ENCODE measurements at regions not wholly inside any gene's neighbourhood (a gene's known extent, or its start where the extent isn't known, plus 50 kb on each side); places are given as distances from the start of the nearest gene placed in this dataset.

DNA sequence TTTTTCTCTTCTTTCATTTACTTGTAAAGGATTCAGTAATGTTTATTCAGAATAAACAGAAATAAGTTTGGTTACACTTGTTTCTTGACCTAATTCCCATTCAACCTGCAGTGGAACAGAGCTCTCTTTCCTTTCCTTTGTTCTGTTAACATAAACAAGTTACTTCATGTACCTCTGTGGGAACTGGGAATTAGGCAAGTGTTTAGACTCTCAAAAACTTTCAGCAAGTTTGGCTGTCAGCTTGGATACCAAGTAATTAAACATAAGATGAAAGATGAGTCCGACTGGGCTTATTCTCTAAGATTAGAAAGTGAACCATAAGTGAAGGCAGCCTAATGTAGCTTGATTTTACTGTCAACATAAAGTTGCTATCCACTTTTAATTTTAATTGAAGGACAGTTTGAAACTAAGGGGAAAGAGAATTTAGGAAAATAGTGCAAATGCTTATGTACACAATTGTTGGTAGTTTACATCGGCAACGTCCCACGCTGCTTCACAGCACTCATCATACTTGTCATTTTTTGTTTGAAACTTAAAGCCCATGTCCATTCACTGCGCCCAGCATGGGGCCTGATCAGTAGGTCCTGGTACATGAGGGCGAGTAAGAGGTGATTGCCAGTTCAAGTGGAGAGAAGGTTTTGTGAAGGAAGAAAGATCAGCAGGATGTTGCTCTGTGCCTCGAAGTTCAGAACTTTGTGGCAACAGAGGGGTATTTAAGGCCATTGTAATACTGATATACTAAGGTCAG, 113.0 kb downstream of the PLEKHG1 start:
- Histone ChIP-seq H3K9ac (ENCODE audit: low read length in 2 of 2) (no peak overlapping the region), H3K4me1 (ENCODE audit: control insufficient read depth, insufficient read depth, low read length) (peaks cover 5% of the 10 kb centered on the region), H3K27me3 (ENCODE audit: control insufficient read depth in 1 of 2, insufficient read depth in 2 of 2, low read length in 2 of 2) (no peaks in the 10 kb centered on the region), H3K27ac (ENCODE audit: low read length) (no peak overlapping the region), H3K9me3 (ENCODE audit: control insufficient read depth in 2 of 2, low read length in 2 of 2) (no peaks in the 10 kb centered on the region), H3K4me3 (ENCODE audit: low read length in 2 of 2) (no peak overlapping the region), H3K36me3 (ENCODE audit: control insufficient read depth in 2 of 2, insufficient read depth in 2 of 2, low read length in 2 of 2) (no peaks in the 10 kb centered on the region)

DNA sequence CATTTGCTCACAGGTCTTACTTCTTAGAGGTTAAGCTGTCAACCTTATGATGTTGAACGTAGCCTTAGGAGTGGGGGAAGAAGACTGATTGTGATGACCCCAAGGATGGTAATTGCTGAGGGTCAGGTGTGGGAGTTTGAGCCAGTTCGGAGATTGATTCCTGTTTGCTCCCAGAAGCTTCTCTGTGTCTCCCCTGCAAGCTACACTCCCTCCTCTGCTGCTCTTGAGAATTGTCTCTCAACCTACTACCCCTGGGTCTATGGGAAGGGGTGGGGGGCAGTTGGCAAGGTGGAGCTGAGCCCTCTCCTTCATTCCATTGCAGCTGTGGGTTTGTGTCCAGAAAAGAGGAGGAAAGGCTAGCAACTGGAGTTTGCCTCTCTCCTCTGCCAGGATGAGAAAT, 113.8 kb downstream of the PLEKHG1 start:
- H3K9ac ChIP-seq (ENCODE audit: low read length in 2 of 2) = no peak overlapping the region
- H3K27ac ChIP-seq (ENCODE audit: low read length) = no peak overlapping the region
- H3K36me3 ChIP-seq (ENCODE audit: control insufficient read depth in 2 of 2, insufficient read depth in 2 of 2, low read length in 2 of 2) = no peaks in the 10 kb centered on the region
- H3K4me1 ChIP-seq (ENCODE audit: control insufficient read depth, insufficient read depth, low read length) = peaks cover 5% of the 10 kb centered on the region
- no peak overlapping the region for H3K4me3 ChIP-seq (ENCODE audit: low read length in 2 of 2)
- no peaks in the 10 kb centered on the region for H3K27me3 ChIP-seq (ENCODE audit: control insufficient read depth in 1 of 2, insufficient read depth in 2 of 2, low read length in 2 of 2)
- H3K9me3 ChIP-seq (ENCODE audit: control insufficient read depth in 2 of 2, low read length in 2 of 2) = no peaks in the 10 kb centered on the region

DNA sequence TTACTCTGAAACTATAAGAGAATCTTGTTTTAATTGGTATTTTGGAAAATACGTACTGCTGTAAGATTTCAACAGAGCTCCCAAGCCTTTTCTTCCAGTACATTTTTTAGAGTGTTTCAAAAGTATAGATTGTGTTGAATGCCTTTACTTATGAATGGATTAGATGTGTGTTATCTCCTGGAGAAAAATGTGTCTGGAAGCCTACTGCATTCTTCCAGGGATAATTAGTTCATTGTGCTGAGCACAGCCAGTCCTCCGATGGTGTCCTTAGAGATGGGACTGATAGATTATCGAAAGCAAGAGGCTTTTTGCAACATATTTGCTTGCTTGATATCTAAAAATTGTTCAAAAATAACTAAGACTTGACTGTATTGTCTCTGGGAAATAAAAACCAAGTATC, 114.2 kb downstream of the PLEKHG1 start:
- H3K9ac ChIP-seq (ENCODE audit: low read length in 2 of 2) = no peak overlapping the region
- no peaks in the 10 kb centered on the region for H3K9me3 ChIP-seq (ENCODE audit: control insufficient read depth in 2 of 2, low read length in 2 of 2)
- no peaks in the 10 kb centered on the region for H3K36me3 ChIP-seq (ENCODE audit: control insufficient read depth in 2 of 2, insufficient read depth in 2 of 2, low read length in 2 of 2)
- H3K27me3 ChIP-seq (ENCODE audit: control insufficient read depth in 1 of 2, insufficient read depth in 2 of 2, low read length in 2 of 2) = no peaks in the 10 kb centered on the region
- H3K4me1 ChIP-seq (ENCODE audit: control insufficient read depth, insufficient read depth, low read length) = peaks cover 5% of the 10 kb centered on the region
- no peak overlapping the region for H3K27ac ChIP-seq (ENCODE audit: low read length)
- no peak overlapping the region for H3K4me3 ChIP-seq (ENCODE audit: low read length in 2 of 2)

DNA sequence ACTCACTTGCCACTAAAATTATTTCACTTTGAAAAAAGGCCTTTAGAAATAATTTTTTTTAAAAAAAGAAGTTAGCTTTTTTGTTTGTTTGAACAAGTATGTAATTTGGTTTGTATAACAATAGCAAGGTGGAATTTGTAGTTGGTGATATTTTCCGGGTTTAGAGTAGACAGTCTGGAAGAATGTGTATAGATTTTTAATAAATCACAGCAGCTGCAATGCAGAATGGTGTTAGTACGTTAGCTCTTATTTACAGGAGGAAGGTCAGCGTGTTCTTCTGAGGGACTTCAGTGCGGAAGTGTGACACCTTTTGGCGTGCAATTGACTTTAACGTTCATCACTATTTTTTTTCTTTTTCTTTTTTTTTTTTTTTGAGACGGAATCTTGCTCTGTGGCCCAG, 115.4 kb downstream of the PLEKHG1 start:
- Histone ChIP-seq H3K4me1 (ENCODE audit: control insufficient read depth, insufficient read depth, low read length) (peaks cover 5% of the 10 kb centered on the region), H3K9me3 (ENCODE audit: control insufficient read depth in 2 of 2, low read length in 2 of 2) (no peaks in the 10 kb centered on the region), H3K9ac (ENCODE audit: low read length in 2 of 2) (no peak overlapping the region), H3K27me3 (ENCODE audit: control insufficient read depth in 1 of 2, insufficient read depth in 2 of 2, low read length in 2 of 2) (no peaks in the 10 kb centered on the region), H3K4me3 (ENCODE audit: low read length in 2 of 2) (no peak overlapping the region), H3K36me3 (ENCODE audit: control insufficient read depth in 2 of 2, insufficient read depth in 2 of 2, low read length in 2 of 2) (no peaks in the 10 kb centered on the region), H3K27ac (ENCODE audit: low read length) (no peak overlapping the region)

DNA sequence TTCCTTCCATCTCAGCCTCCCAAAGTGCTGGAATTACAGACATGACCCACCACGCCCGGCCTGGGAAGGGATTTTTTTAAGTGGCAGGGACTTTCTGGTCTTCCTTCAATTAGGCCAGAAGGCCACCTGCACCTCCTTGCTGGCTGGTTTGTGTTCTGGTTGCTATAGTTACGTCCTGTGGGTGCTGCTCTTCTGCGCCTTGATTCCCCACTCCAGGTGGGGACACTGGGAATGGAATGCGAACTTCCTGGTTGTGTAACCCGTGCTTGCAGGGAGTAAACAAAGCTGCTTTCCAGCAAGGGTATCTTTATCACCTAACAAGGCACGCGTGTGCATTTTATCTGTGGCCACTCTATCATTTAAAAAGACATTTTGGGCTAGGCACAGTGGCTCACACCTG, 117.7 kb downstream of the PLEKHG1 start:
- Histone ChIP-seq H3K36me3 (ENCODE audit: control insufficient read depth in 2 of 2, insufficient read depth in 2 of 2, low read length in 2 of 2) (no peaks in the 10 kb centered on the region), H3K27ac (ENCODE audit: low read length) (no peak overlapping the region), H3K27me3 (ENCODE audit: control insufficient read depth in 1 of 2, insufficient read depth in 2 of 2, low read length in 2 of 2) (no peaks in the 10 kb centered on the region), H3K4me3 (ENCODE audit: low read length in 2 of 2) (no peak overlapping the region), H3K9me3 (ENCODE audit: control insufficient read depth in 2 of 2, low read length in 2 of 2) (no peaks in the 10 kb centered on the region), H3K9ac (ENCODE audit: low read length in 2 of 2) (no peak overlapping the region), H3K4me1 (ENCODE audit: control insufficient read depth, insufficient read depth, low read length) (no peaks in the 10 kb centered on the region)

DNA sequence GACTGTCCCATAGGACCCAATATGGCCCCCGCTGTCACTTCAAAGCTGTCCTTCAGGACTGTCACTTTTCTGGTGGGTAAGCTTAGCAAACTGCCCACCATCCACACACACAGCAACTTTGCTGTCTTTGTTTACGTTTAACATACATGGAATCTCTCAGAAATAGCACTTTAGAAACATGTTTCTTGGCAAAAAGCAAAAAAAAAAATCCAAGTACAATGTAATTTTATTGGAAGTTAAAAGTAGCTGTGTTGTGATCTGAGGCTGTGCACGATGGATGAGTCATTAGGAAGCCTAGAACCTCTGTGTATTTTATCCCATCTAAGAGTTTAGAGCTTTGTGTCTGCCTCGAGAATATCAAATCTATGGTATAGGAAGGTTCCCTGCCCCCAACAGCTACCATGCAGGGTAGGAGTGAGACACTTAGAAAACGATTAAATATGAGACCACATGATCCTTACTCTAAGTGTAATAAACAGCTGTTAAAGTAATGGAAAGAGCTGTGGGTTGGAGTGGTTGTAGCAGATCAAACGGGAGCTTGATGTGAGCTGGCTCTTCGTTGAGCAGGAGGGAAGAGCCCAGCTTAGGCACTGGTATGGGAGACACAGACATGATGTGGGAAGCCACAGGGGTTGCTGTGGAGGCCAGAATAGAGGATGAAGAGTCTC, 119.5 kb downstream of the PLEKHG1 start:
- Histone ChIP-seq H3K27ac (ENCODE audit: low read length) (no peak overlapping the region), H3K9ac (ENCODE audit: low read length in 2 of 2) (no peak overlapping the region), H3K9me3 (ENCODE audit: control insufficient read depth in 2 of 2, low read length in 2 of 2) (no peaks in the 10 kb centered on the region), H3K36me3 (ENCODE audit: control insufficient read depth in 2 of 2, insufficient read depth in 2 of 2, low read length in 2 of 2) (no peaks in the 10 kb centered on the region), H3K27me3 (ENCODE audit: control insufficient read depth in 1 of 2, insufficient read depth in 2 of 2, low read length in 2 of 2) (no peaks in the 10 kb centered on the region), H3K4me3 (ENCODE audit: low read length in 2 of 2) (no peak overlapping the region), H3K4me1 (ENCODE audit: control insufficient read depth, insufficient read depth, low read length) (no peaks in the 10 kb centered on the region)

DNA sequence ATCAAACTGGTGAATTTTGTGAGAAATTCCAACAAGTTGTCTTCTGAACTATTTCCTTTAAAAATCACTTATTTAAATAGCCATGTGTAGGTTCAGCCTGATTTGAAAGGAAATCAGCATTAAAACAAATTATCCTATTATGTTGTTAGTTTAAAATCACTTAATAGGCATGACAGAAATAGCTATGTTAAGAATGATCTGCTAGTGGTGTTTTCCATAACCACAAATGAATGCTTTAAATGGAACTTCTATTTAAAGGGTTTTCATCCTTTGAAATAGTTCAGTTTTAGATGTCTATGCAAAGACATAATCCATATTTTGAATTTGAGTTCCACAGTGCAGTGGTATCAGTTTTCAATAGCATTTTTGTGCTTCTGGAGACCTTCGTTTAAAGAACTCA, 120.1 kb downstream of the PLEKHG1 start:
- Histone ChIP-seq H3K9ac (ENCODE audit: low read length in 2 of 2) (no peak overlapping the region), H3K4me3 (ENCODE audit: low read length in 2 of 2) (no peak overlapping the region), H3K4me1 (ENCODE audit: control insufficient read depth, insufficient read depth, low read length) (no peaks in the 10 kb centered on the region), H3K27ac (ENCODE audit: low read length) (no peak overlapping the region), H3K36me3 (ENCODE audit: control insufficient read depth in 2 of 2, insufficient read depth in 2 of 2, low read length in 2 of 2) (no peaks in the 10 kb centered on the region), H3K27me3 (ENCODE audit: control insufficient read depth in 1 of 2, insufficient read depth in 2 of 2, low read length in 2 of 2) (no peaks in the 10 kb centered on the region), H3K9me3 (ENCODE audit: control insufficient read depth in 2 of 2, low read length in 2 of 2) (no peaks in the 10 kb centered on the region)

DNA sequence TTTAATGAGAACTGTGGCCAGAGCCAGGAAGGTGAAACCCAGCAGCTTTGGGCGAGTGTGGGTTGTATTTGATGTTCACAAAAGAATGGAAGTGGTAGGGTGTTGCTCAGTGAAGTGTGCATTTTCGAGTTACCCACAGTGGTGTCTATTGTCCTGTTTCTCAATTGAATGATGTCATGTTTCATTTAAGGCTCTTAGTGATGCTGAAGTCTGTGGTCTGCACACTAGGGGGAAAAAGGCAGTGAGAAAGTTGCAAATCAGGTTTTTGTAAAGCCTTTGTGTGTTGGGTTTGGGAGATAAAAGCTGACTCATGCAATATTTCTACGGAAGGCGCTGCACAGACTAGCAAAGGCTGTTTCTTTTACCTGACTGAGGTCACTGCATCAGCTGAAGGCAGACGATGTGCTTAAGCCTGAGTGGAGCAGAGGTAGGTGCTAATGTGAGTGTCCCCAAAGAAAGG, 121.1 kb downstream of the PLEKHG1 start:
- no peak overlapping the region for H3K9ac ChIP-seq (ENCODE audit: low read length in 2 of 2)
- no peak overlapping the region for H3K4me3 ChIP-seq (ENCODE audit: low read length in 2 of 2)
- no peak overlapping the region for H3K27ac ChIP-seq (ENCODE audit: low read length)

DNA sequence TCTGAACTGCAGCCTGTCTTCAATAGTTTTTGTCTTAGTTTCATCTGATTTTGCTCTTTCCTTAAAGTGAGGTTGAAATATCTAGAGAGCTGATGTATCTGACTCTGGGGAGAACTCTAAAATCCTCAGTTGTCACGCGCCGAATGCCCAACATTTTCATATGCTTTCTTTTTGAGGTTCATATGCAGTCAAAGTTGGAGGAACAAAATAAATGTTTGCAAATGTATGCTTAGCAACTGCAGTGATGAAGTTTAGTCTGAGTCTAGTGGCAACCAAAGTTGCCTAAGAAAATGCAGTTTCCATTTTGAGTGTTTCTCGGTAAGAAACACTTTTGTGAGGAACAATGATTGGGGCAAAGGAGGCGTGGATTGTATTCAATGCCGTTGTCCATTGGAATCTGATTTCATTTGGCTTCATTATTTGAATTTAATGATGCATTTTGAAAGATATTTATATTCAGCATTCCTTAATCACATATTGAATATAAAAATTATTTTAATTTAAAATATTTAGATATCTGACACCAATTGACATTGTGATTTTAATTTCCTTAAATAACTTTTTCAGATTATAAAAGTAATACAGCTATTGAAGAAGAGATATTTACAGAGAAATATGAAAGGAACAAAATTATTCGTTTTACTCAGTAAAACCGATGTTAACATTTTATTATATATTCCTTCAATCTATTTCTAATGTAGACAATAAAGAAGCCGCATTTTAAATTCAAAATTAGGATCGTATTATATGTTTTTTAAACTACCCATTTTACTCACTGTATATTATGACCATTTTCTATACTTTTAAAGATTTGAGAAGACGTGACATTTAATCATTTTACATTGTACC, 122.0 kb downstream of the PLEKHG1 start:
- no peak overlapping the region for H3K9ac ChIP-seq (ENCODE audit: low read length in 2 of 2)
- H3K9me3 ChIP-seq (ENCODE audit: control insufficient read depth in 2 of 2, low read length in 2 of 2) = no peaks in the 10 kb centered on the region
- no peaks in the 10 kb centered on the region for H3K27me3 ChIP-seq (ENCODE audit: control insufficient read depth in 1 of 2, insufficient read depth in 2 of 2, low read length in 2 of 2)
- H3K4me3 ChIP-seq (ENCODE audit: low read length in 2 of 2) = no peak overlapping the region
- no peaks in the 10 kb centered on the region for H3K36me3 ChIP-seq (ENCODE audit: control insufficient read depth in 2 of 2, insufficient read depth in 2 of 2, low read length in 2 of 2)
- H3K27ac ChIP-seq (ENCODE audit: low read length) = no peak overlapping the region
- no peaks in the 10 kb centered on the region for H3K4me1 ChIP-seq (ENCODE audit: control insufficient read depth, insufficient read depth, low read length)

More for the DNA sequence above, 121.1 kb downstream of the PLEKHG1 start:
- Histone ChIP-seq H3K9me3 (ENCODE audit: control insufficient read depth in 2 of 2, low read length in 2 of 2) (no peaks in the 10 kb centered on the region), H3K27me3 (ENCODE audit: control insufficient read depth in 1 of 2, insufficient read depth in 2 of 2, low read length in 2 of 2) (no peaks in the 10 kb centered on the region), H3K36me3 (ENCODE audit: control insufficient read depth in 2 of 2, insufficient read depth in 2 of 2, low read length in 2 of 2) (no peaks in the 10 kb centered on the region), H3K4me1 (ENCODE audit: control insufficient read depth, insufficient read depth, low read length) (no peaks in the 10 kb centered on the region)

DNA sequence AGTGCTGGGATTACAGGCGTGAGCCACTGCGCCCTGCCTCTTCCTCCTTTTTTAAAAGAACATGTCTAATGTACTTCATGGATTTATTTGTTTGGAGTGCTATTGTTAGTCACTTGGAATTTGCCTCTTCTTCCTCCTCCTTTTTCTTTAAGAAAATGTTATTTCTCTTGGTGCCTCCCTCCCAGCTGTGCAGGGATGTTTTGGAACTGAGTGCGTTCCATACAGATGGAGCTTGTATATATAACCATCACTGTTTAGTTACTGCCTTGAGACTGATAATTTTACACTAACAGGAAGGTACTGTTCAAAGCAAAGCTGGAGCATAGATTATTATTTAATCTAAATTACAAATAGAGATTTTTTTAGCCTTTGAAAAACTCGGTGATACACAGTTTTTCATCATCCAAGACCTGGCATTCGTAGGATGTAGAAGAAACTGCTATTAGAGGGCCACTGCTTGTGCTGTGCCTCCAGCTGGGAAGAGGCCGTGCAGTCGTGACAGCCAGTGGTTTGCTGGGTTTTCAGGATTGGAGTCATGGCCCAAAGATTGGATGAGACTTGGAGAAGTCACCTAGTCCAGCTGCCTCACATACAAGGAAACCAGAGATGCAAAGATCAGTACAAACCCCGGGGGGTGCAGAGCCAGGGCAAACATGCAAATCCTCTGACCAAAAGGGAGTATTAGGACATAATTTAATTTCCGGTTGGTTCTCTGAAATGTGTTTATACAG, 123.1 kb downstream of the PLEKHG1 start:
- Histone ChIP-seq H3K4me1 (ENCODE audit: control insufficient read depth, insufficient read depth, low read length) (no peaks in the 10 kb centered on the region), H3K36me3 (ENCODE audit: control insufficient read depth in 2 of 2, insufficient read depth in 2 of 2, low read length in 2 of 2) (no peaks in the 10 kb centered on the region), H3K4me3 (ENCODE audit: low read length in 2 of 2) (no peak overlapping the region), H3K27me3 (ENCODE audit: control insufficient read depth in 1 of 2, insufficient read depth in 2 of 2, low read length in 2 of 2) (no peaks in the 10 kb centered on the region), H3K9ac (ENCODE audit: low read length in 2 of 2) (no peak overlapping the region), H3K9me3 (ENCODE audit: control insufficient read depth in 2 of 2, low read length in 2 of 2) (no peaks in the 10 kb centered on the region), H3K27ac (ENCODE audit: low read length) (no peak overlapping the region)
